Stimulated activated CD4-positive, alpha-beta T cell treated with anti-CD3 and anti-CD28 coated beads, TNF-alpha, amount 100 ng/mL, for 48 hours (primary cell): ENCODE measurements at regions not wholly inside any gene's neighbourhood (a gene's known extent, or its start where the extent isn't known, plus 50 kb on each side); places are given as distances from the start of the nearest gene placed in this dataset.
"Not testable (repeated sequence)": the region's sequence is repeated elsewhere in the genome, so short reads cannot be mapped to it uniquely, and the experiment has no call there.

Source experiments
- DNase-seq, 3 donors: peaks; one replicate each; pipeline ENCODE4 v3.0.0-alpha.2; 2020; ENCODE audit warnings: low read depth in 3 of 3

GRCh38 chr2:198639580-198639979 is 818.2 kb downstream of the SATB2 start:
- DNase-seq, result no peak

DNA sequence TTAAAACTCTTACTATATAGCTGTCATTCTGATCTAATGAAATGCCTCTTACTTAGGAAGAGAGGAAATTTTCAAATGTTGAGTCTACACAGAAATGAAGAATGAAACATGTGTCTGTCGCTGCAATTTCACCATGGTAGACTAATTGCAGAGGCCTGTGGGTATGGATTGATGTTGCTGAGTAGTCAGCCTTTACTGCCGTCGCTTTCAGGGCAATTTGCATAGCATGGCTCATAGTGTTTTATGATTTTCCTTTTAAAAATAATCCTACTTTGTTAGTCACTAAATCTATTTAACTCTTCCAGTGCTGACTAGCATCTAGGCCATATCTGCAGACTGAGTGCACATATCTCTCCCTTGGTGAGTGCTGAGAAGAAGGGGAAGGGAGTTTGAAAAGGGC is 819.2 kb downstream of the SATB2 start:
- DNase-seq, result no peak

- DNase-seq, result no peak
Measured at GRCh38 chr2:198630384-198630783, 826.0 kb downstream of the PLCL1 start.

- no peak for DNase-seq
Measured at GRCh38 chr2:198628596-198628995, 824.2 kb downstream of the PLCL1 start.

GRCh38 chr2:198622986-198623730 is 818.8 kb downstream of the PLCL1 start:
- DNase-seq, result no peak

GRCh38 chr2:198615972-198616371 is 811.6 kb downstream of the PLCL1 start:
- no peak for DNase-seq

DNA sequence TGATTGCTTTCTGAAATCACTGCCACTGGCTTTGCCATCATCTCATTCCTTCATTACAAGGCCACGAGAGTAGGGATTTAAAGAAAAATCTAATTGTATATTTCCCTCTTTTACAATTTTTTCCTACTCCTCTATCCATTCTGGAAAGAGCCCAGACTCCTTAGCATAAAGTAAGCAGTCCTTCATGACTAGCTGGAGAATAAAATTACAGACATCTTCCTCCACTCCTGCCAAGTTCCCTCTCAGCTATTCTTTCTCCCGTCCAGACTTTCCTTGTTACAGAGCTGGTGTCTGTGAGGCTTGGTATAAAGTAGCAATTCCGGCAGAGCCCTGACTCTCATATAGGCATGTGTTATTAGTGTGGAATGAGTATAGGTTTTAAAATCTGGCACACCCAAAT is 806.8 kb downstream of the PLCL1 start:
- DNase-seq, result no peak

DNA sequence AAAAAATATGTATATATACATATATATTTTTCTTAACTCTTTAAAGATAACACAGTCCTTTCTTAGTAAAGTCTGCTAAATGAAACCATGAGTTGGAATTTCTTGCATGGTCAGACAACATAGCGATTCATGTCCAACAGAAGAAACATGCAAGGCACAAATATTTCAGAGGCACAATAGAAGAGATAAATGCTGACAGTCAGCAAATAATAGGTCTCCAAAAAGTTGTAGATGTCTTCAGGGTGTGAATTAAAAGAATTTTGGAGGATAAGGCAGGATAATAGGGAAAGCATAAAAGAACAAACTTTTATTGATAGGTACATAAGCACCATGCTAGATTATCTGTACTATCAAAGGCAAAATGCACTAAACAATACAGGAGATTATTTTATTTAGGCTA is 800.2 kb downstream of the PLCL1 start:
- no peak for DNase-seq

- not testable (repeated sequence) for DNase-seq
Measured at GRCh38 chr2:198602986-198603385, 798.6 kb downstream of the PLCL1 start.

GRCh38 chr2:198597648-198598047 is 793.3 kb downstream of the PLCL1 start:
- no peak for DNase-seq

- no peak for DNase-seq
Measured at GRCh38 chr2:198596985-198597384, 792.6 kb downstream of the PLCL1 start.

DNA sequence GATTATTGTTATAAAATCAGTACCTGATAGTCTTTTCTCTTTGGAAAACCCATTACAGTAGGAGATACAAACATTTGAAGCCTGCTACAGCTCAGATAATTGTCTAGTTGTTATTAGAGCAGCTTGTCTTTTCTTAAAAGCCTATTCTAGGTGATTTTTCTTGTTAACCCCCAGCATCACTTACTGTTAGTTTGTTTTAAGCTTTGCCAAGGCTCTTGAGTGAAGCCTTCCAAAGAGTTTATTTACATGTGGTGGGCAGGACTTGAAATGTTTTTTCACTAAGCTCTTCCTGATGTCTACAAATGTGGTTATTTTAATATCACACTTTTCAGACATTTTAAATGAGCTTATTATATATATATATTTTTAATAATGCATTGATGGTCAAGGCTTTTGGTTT is 791.3 kb downstream of the PLCL1 start:
- no peak for DNase-seq

DNA sequence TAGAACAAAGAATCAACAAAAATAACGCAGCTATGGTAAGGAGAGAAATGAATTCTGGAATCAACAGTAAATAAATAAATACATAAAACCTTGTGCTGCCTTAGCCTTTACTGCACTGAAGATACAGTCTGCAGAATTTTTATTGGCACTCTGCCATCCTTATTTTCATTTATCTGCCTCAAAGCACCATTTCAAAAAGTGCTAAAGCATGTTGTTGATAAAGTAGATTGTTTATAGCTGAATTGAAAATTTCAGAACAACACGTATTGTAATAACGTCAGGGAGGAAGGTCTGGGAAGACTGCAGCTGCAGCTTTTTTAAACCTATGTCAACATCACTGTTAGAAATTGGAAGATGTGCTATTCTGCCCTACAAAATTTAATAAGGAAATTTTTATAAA is 787.2 kb downstream of the PLCL1 start:
- no peak for DNase-seq

GRCh38 chr2:198587741-198588140 is 783.3 kb downstream of the PLCL1 start:
- DNase-seq, result no peak

GRCh38 chr2:198587240-198587639 is 782.8 kb downstream of the PLCL1 start:
- no peak for DNase-seq

- DNase-seq, result no peak
Measured at GRCh38 chr2:198571393-198571792, 767.0 kb downstream of the PLCL1 start.

DNA sequence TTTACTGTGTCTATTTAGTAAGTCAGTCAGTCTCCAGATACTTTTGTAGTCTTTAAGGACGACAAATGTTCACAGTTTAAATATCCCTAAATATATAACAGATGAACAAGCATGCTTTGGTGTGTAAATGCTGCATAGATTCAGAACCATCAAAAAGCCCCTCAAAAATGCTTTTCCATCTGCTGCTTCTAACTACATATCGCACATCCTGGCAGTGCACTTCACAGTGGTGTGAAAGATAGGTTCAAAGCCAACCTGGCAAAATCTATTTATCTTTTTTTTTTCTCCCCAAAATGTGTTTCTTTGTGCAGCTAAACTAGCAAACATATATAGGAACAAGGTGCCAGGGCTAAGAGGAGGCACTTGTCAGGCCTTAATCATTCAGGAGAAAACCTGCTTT is 753.8 kb downstream of the PLCL1 start:
- DNase-seq, result no peak

DNA sequence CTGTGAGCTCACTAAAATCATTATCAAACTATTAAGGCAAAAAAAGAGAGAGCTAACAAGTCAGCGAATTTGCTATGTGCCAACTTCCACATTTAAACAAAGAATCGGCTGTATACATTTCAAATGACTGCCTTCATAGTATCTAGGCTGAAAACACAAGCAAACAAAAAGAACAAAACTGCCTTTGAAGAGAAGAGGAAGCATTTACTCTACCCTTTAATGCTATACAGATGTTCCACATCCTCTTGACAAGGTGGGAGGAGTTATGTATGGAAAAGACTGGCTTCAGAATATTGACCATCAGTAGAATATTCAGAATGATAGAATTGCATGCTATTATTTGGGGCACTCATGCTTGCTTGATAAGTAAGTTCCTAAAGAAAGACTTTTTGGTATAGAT is 741.7 kb downstream of the PLCL1 start:
- DNase-seq, result no peak

DNA sequence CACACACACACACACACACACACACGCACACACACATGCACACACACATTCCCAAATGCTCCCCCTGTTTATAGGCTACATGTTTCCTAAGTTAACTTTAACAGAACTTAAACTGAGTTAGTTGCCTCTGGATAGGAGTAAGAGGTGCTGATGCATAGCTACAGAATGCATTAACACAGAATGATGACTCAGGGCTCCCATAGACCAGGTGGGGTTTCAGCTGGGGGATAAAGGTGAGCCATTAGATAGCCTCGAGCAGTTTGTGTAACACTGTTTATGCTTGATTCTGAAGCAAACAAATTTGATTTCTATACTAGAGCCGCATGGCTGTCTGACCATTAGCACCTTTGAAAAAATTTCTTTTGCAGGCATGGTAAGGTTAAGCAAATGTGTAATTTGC is 741.0 kb downstream of the PLCL1 start:
- no peak for DNase-seq

DNA sequence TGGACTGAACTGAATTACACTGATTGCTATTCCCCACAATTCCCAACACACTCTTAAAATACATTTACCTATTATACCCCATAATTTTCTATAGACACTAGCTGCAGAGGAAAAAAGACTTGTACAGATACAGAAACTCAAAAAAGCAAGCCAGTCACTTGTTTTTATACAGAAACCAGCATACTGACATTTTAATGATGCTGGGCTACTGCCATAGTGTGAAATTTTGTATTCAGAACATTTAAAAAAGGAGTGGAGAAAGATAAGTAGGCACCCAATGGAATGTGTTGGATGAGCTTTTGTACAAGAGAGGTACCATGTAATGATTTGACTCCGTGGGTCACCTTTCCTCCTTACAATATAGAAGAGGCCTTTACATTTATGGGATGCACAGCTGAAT is 740.1 kb downstream of the PLCL1 start:
- DNase-seq, result no peak

GRCh38 chr2:198534756-198535155 is 730.4 kb downstream of the PLCL1 start:
- DNase-seq, result no peak

GRCh38 chr2:198525211-198525969 is 721.0 kb downstream of the PLCL1 start:
- DNase-seq, result no peak

DNA sequence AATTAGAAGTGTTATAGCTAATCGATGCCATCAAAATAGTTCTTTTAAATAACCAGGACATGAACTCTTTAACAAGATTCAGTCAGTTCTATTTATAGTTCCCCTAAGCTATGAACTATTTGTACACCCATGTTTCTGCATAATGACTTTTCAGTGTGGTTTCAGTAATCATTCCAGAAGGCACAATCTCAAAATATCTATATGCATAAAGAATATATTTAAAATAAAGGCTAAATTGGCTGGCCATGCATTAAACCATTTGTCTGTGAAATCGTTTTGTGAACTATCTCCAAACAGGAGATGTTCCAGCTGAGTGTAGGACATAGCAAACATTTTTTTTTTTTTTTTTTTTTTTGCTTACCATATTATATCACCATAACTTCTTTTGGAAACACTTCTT is 719.3 kb downstream of the PLCL1 start:
- DNase-seq, result no peak
